Activated CD4-positive, alpha-beta T cell treated with anti-CD3 and anti-CD28 coated beads, Interleukin-2, amount 10 ng/mL, durations not matched to agents 7 days and 5 days (primary cell): ENCODE measurements at regions not wholly inside any gene's neighbourhood (a gene's known extent, or its start where the extent isn't known, plus 50 kb on each side); places are given as distances from the start of the nearest gene placed in this dataset.

Experiments
- CTCF ChIA-PET: fragments of 350-600 bp; sonication (Branson Sonifier 250); formaldehyde crosslinking; loops from one replicate; lab custom pipeline; 2021; ENCODE audit warnings: antibody characterized with exemption; lab: Charles Lee
- POLR2A ChIA-PET: fragments of 350-600 bp; sonication (Branson Sonifier 250); formaldehyde crosslinking; loops from one replicate; lab custom pipeline; 2021; ENCODE audit warnings: antibody characterized with exemption; lab: Charles Lee
- DNase-seq: peaks from one replicate; pipeline ENCODE4 v3.0.0-alpha.2; 2020
- H3K27ac Mint-ChIP-seq: one replicate; pipeline ENCODE4 v1.8.0; 2021; ENCODE audit warnings: mild to moderate bottlenecking, moderate library complexity, mixed read lengths
- H3K27me3 Mint-ChIP-seq: one replicate; pipeline ENCODE4 v1.8.0; 2021; ENCODE audit warnings: mixed read lengths
- H3K36me3 Mint-ChIP-seq: one replicate; pipeline ENCODE4 v1.8.0; 2021; ENCODE audit warnings: low read depth, mixed read lengths
- H3K4me1 Mint-ChIP-seq: one replicate; pipeline ENCODE4 v1.8.0; 2021; ENCODE audit warnings: mixed read lengths
- H3K4me3 Mint-ChIP-seq: one replicate; pipeline ENCODE4 v1.8.0; 2021; ENCODE audit warnings: mild to moderate bottlenecking, moderate library complexity, mixed read lengths
- H3K9me3 Mint-ChIP-seq: one replicate; pipeline ENCODE4 v1.8.0; 2021; ENCODE audit warnings: mixed read lengths

DNA sequence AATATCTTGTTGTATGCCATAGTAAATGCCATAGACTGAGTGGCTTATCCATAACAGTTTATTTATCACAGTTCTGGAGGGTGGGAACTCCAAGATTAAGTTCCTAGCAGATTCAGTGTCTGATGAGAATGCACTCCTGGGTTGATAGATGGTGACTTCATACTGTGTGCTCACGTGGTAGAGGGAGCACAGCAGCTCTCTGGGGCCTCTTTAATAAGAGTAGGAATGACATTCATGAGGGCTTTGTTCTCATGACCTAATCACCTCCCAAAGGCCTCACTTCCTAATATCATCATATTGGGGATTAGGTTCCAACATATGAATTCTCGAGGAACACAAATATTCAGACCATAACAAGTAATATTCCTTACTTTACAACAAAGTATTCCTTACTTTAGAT is 98.1 kb upstream of the SH3BP4 start:
- no peak for DNase-seq
- Mint-ChIP-seq H3K4me3 (no peak overlapping the region), H3K27ac (no peak overlapping the region), H3K4me1 (no peaks in the 10 kb centered on the region), H3K36me3 (no peaks in the 10 kb centered on the region), H3K27me3 (peaks cover 2% of the 10 kb centered on the region), H3K9me3 (no peaks in the 10 kb centered on the region)
- CTCF ChIA-PET = no interaction called here
- POLR2A ChIA-PET = no interaction called here

DNA sequence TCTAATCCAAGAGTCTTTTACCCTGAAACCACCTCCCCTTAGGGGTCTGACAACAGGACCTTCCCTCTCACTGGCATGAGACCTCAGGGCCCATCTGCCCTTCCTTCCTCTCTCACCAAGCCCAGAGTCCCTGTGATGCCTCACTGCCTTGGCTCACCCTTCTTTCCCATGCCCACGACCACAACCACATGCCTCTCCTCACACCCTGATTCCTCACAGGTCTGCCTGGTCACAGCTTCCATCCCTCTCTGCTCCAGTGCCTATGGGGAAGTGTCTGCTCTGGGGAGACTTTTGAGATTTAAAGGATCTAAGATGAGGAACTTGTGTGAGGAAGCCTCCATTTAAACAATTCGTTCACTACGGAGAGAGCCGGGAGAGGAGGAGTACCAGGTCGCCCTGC is 98.9 kb upstream of the SH3BP4 start:
- Mint-ChIP-seq H3K9me3 (no peaks in the 10 kb centered on the region), H3K27me3 (peaks cover 2% of the 10 kb centered on the region), H3K36me3 (no peaks in the 10 kb centered on the region), H3K4me1 (no peaks in the 10 kb centered on the region), H3K27ac (no peak overlapping the region), H3K4me3 (no peak overlapping the region)
- POLR2A ChIA-PET = no interaction called here
- CTCF ChIA-PET = no interaction called here
- no peak for DNase-seq

DNA sequence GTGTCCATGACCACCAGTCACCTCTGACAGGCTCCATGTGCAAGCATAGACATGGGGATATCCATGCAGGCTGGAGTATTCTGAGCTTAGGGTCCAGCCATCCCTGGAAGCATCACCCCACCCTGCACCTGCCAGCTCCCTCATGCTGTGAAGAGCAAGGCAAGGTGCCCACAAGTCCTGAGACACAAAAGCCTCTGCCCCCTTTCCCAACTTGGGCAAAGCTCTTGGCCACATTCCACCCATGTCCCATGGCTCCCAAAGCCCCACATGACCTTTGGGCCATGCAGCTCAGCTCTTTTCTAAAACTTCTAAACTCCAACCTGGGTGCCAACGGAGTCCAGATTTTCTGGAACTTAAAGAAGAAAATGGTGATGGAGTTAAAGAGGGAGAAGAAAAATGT is 99.8 kb upstream of the SH3BP4 start:
- no peak for DNase-seq
- Mint-ChIP-seq H3K4me3 (no peak overlapping the region), H3K27ac (no peak overlapping the region), H3K36me3 (no peaks in the 10 kb centered on the region), H3K4me1 (no peaks in the 10 kb centered on the region), H3K27me3 (peaks cover 2% of the 10 kb centered on the region), H3K9me3 (no peaks in the 10 kb centered on the region)
- ChIA-PET POLR2A (no interaction called here), CTCF (no interaction called here)

DNA sequence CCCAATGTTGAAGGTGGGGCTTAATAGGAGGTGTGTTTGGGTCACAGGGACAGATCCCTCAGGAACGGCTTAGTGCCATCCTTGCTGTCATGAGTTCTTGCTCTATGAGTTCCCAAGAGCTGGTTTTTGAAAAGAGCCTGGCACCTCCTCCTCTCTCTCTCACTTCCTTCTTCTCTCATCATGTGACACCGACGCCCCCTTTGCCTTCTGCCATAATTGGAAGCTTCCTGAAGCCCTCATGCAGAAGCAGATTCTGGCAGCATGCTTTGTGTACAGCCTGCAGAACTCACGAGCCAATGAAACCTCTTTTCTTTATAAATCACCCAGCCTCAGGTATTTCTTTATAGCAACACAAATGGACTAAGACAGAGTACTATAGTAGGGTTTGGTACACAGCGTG is 100.4 kb upstream of the SH3BP4 start:
- Mint-ChIP-seq H3K4me1 (no peaks in the 10 kb centered on the region), H3K4me3 (no peak overlapping the region), H3K9me3 (no peaks in the 10 kb centered on the region), H3K27me3 (peaks cover 2% of the 10 kb centered on the region), H3K36me3 (no peaks in the 10 kb centered on the region), H3K27ac (no peak overlapping the region)
- POLR2A ChIA-PET = no interaction called here
- no peak for DNase-seq
- CTCF ChIA-PET = no interaction called here

DNA sequence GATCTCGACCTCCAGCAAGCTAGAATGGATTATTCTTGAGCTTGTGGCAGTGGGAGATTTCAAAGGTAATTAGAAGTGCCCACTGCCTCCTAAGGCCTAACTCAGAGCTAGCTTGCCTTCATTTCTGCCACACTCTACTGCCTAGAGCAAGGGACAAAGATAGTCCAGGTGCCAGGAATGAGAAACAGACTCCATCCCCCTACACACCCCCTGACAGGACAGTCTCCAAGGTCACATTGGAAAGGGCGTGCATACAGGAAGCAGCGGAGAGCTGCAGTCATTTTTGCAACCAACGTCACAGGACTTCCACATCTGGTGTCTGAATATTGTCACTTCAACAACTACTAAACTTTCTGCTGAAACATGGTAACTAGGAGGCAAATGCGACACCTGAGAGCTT is 101.0 kb upstream of the SH3BP4 start:
- POLR2A ChIA-PET = no interaction called here
- Mint-ChIP-seq H3K4me3 (no peak overlapping the region), H3K36me3 (no peaks in the 10 kb centered on the region), H3K27me3 (peaks cover 2% of the 10 kb centered on the region), H3K4me1 (no peaks in the 10 kb centered on the region), H3K27ac (no peak overlapping the region), H3K9me3 (no peaks in the 10 kb centered on the region)
- no peak for DNase-seq
- CTCF ChIA-PET = no interaction called here

DNA sequence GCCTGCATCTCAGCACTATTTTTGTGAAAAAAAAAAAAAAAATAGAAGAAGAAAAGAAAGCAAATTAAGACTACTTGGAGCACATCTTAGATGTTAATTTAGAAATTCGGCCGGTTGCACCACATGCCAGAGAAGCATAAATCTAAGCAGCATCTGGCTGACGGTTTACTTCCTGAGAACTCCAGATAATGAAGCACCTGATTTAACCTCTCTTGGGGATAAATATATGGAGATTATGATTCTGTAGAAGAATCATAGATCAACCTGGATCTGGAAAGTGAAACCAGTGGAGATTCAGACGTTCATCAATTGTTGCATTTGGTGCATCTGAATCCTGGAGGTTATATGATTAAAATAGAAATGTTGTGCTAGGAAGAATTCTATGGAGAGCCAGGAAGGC is 102.1 kb upstream of the SH3BP4 start:
- ChIA-PET POLR2A (no interaction called here), CTCF (no interaction called here)
- Mint-ChIP-seq H3K4me1 (no peaks in the 10 kb centered on the region), H3K36me3 (no peaks in the 10 kb centered on the region), H3K9me3 (no peaks in the 10 kb centered on the region), H3K27me3 (peaks cover 2% of the 10 kb centered on the region), H3K4me3 (no peak overlapping the region), H3K27ac (no peak overlapping the region)
- DNase-seq = no peak

DNA sequence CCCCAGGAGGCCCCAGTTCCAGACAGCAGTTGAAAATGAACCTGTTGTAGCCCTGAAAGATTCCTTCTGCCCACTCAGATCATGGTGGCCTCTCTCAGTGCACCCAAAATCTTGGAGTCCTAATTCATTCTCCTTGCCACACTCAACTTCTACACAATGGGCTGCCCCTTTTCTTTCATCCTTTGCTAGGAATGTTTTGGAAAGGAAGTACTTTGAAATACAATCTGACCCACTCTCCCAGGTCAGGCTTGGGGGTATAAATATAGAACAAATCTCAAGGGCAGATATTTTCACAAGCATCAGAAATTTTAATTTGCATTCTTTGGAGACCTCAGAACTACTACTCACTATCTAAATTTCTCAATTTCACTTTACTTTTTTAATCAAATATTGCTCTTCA is 103.2 kb upstream of the SH3BP4 start:
- CTCF ChIA-PET = no interaction called here

DNA sequence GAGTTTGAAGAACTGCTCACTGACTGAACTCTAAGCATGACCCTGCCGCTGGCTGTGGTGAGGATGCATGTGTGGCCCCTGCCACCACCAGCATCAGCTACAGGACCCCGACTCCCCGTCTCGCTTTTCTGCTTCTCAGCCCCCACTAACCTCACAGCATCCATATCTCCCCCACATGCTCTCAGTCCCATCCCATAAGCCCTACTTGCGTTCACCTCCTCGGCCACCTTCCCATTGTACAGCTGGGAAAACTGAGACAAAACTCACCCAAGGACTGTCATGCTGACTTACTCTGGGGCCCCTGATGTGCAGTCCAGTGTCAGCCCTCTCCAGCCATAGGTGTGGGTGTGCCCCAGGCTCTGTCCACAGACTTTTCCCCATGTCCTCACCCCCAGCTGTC is 104.2 kb upstream of the SH3BP4 start:
- ChIA-PET POLR2A (no interaction called here), CTCF (no interaction called here)
- Mint-ChIP-seq H3K36me3 (no peaks in the 10 kb centered on the region), H3K27ac (no peak overlapping the region), H3K4me3 (no peak overlapping the region), H3K4me1 (no peaks in the 10 kb centered on the region), H3K9me3 (no peaks in the 10 kb centered on the region), H3K27me3 (no peaks in the 10 kb centered on the region)
- no peak for DNase-seq

More for the DNA sequence above, 103.2 kb upstream of the SH3BP4 start:
- Mint-ChIP-seq H3K9me3 (no peaks in the 10 kb centered on the region), H3K27ac (no peak overlapping the region), H3K4me1 (no peaks in the 10 kb centered on the region), H3K27me3 (no peaks in the 10 kb centered on the region), H3K36me3 (no peaks in the 10 kb centered on the region), H3K4me3 (no peak overlapping the region)
- no peak for DNase-seq
- POLR2A ChIA-PET = no interaction called here

DNA sequence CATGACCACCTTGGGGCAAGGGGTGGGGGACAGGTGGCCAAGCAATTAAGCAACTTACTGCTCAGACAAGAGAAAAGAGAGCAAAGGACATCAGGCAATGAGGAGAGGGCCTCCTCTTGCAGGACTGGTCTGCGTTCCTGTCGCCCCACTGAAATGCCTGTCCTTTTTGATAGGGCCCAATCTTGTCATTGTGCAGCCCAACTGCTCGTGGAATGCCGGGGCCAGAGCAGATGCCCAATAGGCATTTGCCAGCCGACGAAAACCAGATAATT is 104.5 kb upstream of the SH3BP4 start:
- no peaks in the 10 kb centered on the region for H3K27me3 Mint-ChIP-seq
- no peaks in the 10 kb centered on the region for H3K4me1 Mint-ChIP-seq
- H3K4me3 Mint-ChIP-seq = no peak overlapping the region
- CTCF ChIA-PET = no interaction called here
- no peak for DNase-seq
- POLR2A ChIA-PET = no interaction called here
- no peak overlapping the region for H3K27ac Mint-ChIP-seq
- no peaks in the 10 kb centered on the region for H3K36me3 Mint-ChIP-seq
- no peaks in the 10 kb centered on the region for H3K9me3 Mint-ChIP-seq

DNA sequence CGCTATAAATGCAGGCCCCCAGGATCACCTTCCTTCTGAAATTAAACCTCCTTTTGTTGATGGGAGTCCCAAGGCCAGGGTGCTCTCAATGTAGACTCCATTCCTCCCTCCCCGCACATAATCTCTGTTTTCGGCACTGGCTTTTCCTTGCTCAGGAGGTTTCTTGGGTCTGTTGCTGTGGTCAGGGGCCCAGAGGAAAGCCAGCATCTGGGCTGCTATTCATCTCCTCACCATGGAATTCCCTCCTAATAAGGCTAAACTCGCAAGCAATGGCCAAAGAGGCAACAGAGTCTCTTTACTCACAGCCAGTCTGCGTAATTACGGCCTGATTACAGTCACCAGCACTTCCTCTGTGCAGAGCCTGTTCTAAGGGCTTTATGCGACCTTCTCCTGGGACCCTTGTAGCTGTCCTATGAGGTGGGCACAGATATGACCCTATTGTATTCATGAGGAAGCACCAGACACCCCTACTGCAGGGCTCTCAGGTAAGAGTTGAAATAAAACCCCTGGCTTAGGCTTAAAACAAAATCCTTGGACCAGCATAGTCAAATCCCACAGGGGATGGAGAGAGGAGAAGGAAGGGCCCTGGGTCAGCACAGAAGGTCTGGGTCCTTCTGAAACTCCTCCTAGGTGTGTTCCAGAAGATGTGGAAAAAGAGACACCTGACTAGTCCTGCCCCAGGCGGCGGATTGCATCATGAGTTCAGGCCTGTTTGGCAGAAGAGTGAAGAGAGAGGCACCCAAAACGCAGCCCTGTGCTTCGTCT is 105.0 kb upstream of the SH3BP4 start:
- CTCF ChIA-PET = no interaction called here
- Mint-ChIP-seq H3K9me3 (no peaks in the 10 kb centered on the region), H3K27me3 (no peaks in the 10 kb centered on the region), H3K36me3 (no peaks in the 10 kb centered on the region), H3K4me3 (no peak overlapping the region), H3K27ac (no peak overlapping the region), H3K4me1 (no peaks in the 10 kb centered on the region)
- DNase-seq = no peak
- POLR2A ChIA-PET = no interaction called here

DNA sequence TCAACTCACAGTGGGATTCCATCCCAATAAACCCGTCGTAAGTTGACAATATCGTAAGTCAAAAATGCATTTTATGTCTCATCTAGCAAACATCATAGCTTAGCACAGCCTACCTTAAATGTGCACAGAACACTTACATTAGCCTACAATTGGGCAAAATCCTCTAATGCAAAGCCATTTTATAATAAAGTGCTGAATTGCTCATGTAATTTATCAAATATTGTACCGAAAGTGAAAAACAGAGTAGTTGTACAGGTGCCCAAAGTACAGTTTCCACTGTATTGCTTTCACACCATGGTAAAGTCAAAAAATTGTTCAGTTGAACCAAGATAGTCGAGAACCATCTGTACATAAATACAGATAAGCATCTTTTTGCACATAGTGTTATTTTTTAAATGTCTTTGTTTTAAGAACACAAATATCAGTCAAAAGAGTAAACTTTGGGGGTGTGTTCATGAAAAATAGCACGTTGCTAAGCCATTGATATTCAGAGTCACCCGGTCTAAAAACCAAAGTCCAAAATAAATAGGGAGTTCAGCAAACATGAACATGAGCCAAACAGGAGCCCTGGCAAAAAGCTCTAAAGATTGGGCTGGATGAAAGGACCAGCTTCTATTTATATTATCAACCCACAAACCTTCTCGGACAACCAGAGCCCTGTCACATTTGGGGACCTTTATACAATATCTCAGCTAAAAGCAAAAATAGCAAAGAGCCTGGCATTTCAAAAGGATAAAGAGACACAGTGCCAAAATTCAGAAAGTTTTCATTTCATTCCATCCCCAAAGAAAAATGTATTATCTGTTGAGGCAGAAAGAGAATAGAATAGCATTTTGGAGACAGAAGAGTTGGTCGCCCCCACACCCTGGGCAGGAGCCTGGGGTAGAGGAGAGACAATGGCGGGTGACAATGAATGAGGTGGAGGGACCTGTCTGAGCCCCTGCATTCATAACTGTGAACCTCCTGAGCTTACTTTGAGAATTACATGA is 105.9 kb upstream of the SH3BP4 start:
- no peak overlapping the region for H3K4me3 Mint-ChIP-seq
- H3K27me3 Mint-ChIP-seq = peaks cover 2% of the 10 kb centered on the region
- CTCF ChIA-PET = no interaction called here
- H3K4me1 Mint-ChIP-seq = no peaks in the 10 kb centered on the region
- DNase-seq = no peak
- no peak overlapping the region for H3K27ac Mint-ChIP-seq
- POLR2A ChIA-PET = no interaction called here
- H3K36me3 Mint-ChIP-seq = no peaks in the 10 kb centered on the region
- no peaks in the 10 kb centered on the region for H3K9me3 Mint-ChIP-seq

DNA sequence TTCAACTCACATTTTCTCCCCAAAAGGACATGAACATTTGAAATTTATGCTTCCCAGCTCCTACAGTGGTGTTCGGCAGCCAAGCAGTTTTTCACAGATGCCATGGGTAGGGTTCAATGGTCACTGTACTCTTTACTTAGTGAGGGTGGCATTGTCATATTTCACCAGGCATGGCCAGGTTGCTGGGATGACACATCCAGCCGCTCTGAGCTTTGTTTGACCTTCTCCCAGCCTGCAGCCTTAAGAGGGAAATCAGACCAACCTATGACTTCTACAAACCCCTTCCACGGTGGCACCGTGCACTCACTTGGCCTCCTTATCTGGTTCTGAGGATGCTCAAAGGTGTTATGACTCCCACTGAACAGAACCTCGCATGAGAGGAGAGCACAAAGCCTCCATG is 108.4 kb upstream of the SH3BP4 start:
- H3K27me3 Mint-ChIP-seq = peaks cover 2% of the 10 kb centered on the region
- DNase-seq = no peak
- H3K4me1 Mint-ChIP-seq = no peaks in the 10 kb centered on the region
- no peaks in the 10 kb centered on the region for H3K36me3 Mint-ChIP-seq
- H3K4me3 Mint-ChIP-seq = no peak overlapping the region
- ChIA-PET CTCF (no interaction called here), POLR2A (no interaction called here)
- no peak overlapping the region for H3K27ac Mint-ChIP-seq
- no peaks in the 10 kb centered on the region for H3K9me3 Mint-ChIP-seq

DNA sequence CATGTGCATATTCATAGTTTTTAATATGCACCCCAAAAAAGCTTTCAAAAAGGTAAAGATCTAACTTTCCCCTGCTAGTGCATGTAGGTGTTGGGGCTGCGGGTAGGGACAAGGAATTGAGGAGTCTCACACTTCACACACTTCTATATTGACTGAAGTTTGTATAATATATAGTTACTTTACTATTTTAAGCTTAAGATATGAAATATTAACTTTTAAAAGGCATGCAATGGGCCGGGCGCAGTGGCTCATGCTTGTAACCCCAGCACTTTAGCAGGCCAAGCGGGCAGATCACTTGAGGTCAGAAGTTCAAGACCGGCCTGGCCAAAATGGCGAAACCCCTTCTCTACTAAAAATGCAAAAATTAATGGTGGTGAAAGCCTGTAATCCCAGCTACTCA is 109.1 kb upstream of the SH3BP4 start:
- ChIA-PET CTCF (no interaction called here), POLR2A (no interaction called here)
- no peak overlapping the region for H3K4me3 Mint-ChIP-seq
- no peaks in the 10 kb centered on the region for H3K4me1 Mint-ChIP-seq
- no peak overlapping the region for H3K27ac Mint-ChIP-seq
- no peaks in the 10 kb centered on the region for H3K36me3 Mint-ChIP-seq
- H3K9me3 Mint-ChIP-seq = no peaks in the 10 kb centered on the region
- H3K27me3 Mint-ChIP-seq = peaks cover 2% of the 10 kb centered on the region
- no peak for DNase-seq
